GM23338 (cell line): ENCODE measurements at regions not wholly inside any gene's neighbourhood (a gene's known extent, or its start where the extent isn't known, plus 50 kb on each side); places are given as distances from the start of the nearest gene placed in this dataset.

ENCODE experiments used
- CTCF ChIP-seq, 2 experiments: fragments of 200-600 bp in 1 of 2; sonication (generic) in 1 of 2; conservative IDR thresholded peaks; 2 replicates each; pipeline versions ENCODE4 v1.5.1 to v1.6.1; 2016 to 2017; ENCODE audit warnings: antibody characterized with exemption in 2 of 2, low read depth in 2 of 2, mild to moderate bottlenecking in 2 of 2, moderate library complexity in 1 of 2
- EZH2 ChIP-seq: fragments of 200-600 bp; sonication (generic); IDR thresholded peaks from one replicate; pipeline ENCODE4 v1.8.0; 2017; ENCODE audit warnings: antibody characterized with exemption, mild to moderate bottlenecking, low read depth; ENCODE audit not compliant: unreplicated experiment
- POLR2AphosphoS5 ChIP-seq: IDR thresholded peaks from 2 replicates; pipeline ENCODE4 v1.6.1; 2016; ENCODE audit warnings: antibody characterized with exemption, low read depth
- REST ChIP-seq: IDR thresholded peaks from one replicate; pipeline ENCODE4 v1.6.1; 2018; ENCODE audit warnings: antibody characterized with exemption; ENCODE audit not compliant: unreplicated experiment
- ZNF331 ChIP-seq: fragments of 250-450 bp; sonication (Bioruptor Pico); IDR thresholded peaks from 2 replicates; pipeline ENCODE4 v1.5.0; 2020; ENCODE audit warnings: low read depth, mild to moderate bottlenecking, moderate library complexity

- TF ChIP-seq POLR2AphosphoS5: no peak
- TF ChIP-seq CTCF (conservative IDR thresholded peaks at IDR 0.05; ENCODE audit: low read depth in 2 of 2): no peak
- no peak for TF ChIP-seq EZH2
- TF ChIP-seq ZNF331 (CRISPR knock-in tag): no peak
- no peak for TF ChIP-seq REST
Measured at GRCh38 chr3:184639351-184639750, 72.5 kb downstream of the MAGEF1 start.
